LNCaP clone FGC (cell line): ENCODE measurements at regions not wholly inside any gene's neighbourhood (a gene's known extent, or its start where the extent isn't known, plus 50 kb on each side); places are given as distances from the start of the nearest gene placed in this dataset.

Experiments used
- DNase-seq: peaks from one replicate; pipeline ENCODE4 v3.0.0-alpha.2; 2011; ENCODE audit warnings: low read depth
- H3K4me3 ChIP-seq: 2 replicates; pipeline ENCODE4 v1.5.1; 2011; ENCODE audit warnings: mild to moderate bottlenecking, low read depth, low read length, control low read depth
- CTCF ChIP-seq: IDR thresholded peaks from 2 replicates; pipeline ENCODE4 v1.5.1; 2012; ENCODE audit warnings: mild to moderate bottlenecking; ENCODE audit not compliant: control insufficient read depth, insufficient read depth; ENCODE audit errors: extremely low read depth

DNA sequence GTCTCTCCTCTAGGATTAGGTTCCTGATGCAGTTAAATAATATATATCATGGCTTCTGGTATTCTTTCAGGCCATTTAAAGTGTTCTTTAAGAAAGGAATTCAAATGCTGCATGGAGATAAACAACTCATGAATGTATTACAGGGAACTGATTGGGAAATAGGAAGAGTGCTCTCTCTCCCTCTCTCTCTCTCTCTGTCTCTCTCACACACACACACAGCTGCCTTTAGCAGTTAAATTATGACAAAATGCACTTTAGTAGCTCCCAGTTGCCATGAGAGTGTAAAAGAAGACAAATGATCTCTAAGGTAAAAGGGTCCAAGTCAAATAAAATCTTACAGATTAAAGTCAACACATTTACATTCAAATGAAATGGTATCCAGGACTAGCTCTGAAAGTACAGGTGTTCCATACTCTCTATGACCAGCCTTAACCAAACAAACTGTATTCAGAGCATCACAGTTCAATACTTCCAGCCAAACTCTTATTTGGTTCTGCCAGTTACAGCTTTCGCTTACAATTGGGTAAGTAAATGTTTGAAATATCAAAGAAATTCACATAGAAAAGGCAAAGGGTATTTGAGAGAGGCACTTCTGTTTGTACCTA, 94.7 kb upstream of the CXXC4 start:
- no peak for TF ChIP-seq CTCF
- DNase-seq, result no peak
- H3K4me3 ChIP-seq, result no peak overlapping the region

DNA sequence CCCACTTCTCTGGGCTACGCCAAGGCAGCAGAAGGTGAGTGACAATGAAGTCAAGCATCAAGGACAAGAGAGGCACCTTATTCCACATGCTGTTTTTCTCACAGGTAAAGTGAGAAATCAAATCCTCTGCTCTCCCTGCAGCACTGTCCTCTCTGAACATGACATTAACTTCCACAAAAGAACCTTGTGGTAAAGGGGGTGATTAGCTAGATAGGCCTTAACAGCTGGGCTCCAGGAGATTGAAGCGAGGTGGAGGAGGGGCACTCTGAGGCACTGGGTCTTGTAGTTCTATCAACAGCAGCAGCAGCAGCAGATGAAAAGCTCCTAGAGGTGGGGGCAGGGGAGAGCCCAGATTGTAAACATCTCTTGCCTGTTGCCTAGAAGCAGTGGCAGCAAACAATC, 96.8 kb upstream of the CXXC4 start:
- no peak for DNase-seq
- TF ChIP-seq CTCF, result no peak
- no peak overlapping the region for H3K4me3 ChIP-seq

DNA sequence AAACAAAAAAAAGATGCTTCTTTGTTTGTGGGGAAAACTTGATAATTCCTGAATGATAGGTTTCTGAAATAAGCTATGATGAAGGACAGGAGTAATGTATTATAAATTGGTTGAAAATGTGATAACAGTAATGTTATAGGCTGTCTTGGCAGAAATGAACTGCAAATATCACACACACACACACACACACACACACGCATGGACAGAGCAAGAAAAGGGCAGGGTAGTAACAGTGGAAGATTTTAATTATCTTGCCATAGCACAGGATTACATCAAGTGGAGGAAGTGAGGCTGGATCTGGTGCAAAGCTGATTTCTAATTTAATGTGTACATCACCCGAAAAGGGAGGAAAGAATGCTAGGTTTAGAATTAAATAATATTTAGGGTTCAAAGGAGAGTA, 97.5 kb upstream of the CXXC4 start:
- no peak for TF ChIP-seq CTCF
- no peak overlapping the region for H3K4me3 ChIP-seq
- DNase-seq, result no peak

- TF ChIP-seq CTCF, result no peak
- no peak for DNase-seq
- no peak overlapping the region for H3K4me3 ChIP-seq
Measured at GRCh38 chr4:104593019-104593418, 98.3 kb upstream of the CXXC4 start.

DNA sequence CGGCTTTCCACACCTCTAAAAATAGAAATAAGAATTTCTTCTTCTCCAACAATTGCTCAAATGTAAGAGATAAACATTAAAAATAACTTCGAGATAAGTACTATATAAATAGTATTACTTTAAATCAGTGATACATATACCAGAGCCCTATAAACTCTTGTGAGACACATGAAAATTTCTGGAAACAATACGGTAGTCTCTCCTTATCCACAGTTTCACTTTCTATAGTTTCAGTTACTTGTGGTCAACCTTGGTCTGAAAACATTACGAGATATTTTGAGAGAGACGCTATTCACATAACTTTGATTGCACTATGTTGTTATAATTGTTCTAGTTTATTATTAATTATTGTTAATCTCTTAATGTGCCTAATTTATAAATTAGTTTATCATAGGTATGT, 101.5 kb upstream of the CXXC4 start:
- H3K4me3 ChIP-seq, result no peak overlapping the region
- no peak for TF ChIP-seq CTCF
- no peak for DNase-seq

DNA sequence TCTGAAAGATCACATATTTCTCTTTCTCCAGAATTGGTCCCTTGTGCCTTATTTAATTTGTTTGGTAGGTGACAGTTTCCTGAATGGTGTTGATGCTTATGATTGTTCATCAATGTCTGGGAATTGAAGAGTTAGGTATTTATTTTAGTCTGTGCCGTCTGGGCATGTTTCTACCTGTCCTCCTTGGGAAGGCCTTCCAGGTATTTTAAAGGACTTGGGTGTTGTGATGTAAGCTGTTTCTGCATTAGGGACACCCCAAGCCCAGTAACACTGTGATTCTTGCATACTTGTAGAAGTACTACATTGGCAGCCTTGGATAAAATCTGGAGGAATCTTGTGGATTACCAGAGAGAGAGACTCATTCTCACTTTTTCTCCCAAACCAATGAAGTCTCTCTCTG, 120.8 kb upstream of the CXXC4 start:
- TF ChIP-seq CTCF, result no peak

GRCh38 chr4:104615926-104616325, 121.2 kb upstream of the CXXC4 start:
- no peak for TF ChIP-seq CTCF
- DNase-seq, result no peak
- H3K4me3 ChIP-seq, result no peak overlapping the region

More for the DNA sequence above, 120.8 kb upstream of the CXXC4 start:
- DNase-seq, result no peak
- no peak overlapping the region for H3K4me3 ChIP-seq
